AG08395 (cell line): ENCODE measurements at regions not wholly inside any gene's neighbourhood (a gene's known extent, or its start where the extent isn't known, plus 50 kb on each side); places are given as distances from the start of the nearest gene placed in this dataset.
A peak's percentile ranks its signal among the peaks of the same experiment; 100 is the strongest.

ENCODE experiments used
- DNase-seq: peaks from one replicate; pipeline ENCODE4 v3.0.0; 2012; ENCODE audit warnings: mixed read lengths, low spot score

- no peak for DNase-seq
Observed at GRCh38 chr5:103498800-103499551, 63.6 kb downstream of the NUDT12 start.

- no peak for DNase-seq
Observed at GRCh38 chr5:103498211-103498610, 64.4 kb downstream of the NUDT12 start.

- DNase-seq = no peak
Observed at GRCh38 chr5:103497781-103498180, 64.8 kb downstream of the NUDT12 start.

GRCh38 chr5:103490030-103490739 is 72.4 kb downstream of the NUDT12 start:
- DNase-seq = no peak

- no peak for DNase-seq
Observed at GRCh38 chr5:103489307-103489706, 73.3 kb downstream of the NUDT12 start.

- DNase-seq = no peak
Observed at GRCh38 chr5:103487822-103488493, 74.6 kb downstream of the NUDT12 start.

- peak; percentile 37 for DNase-seq
Observed at GRCh38 chr5:103487218-103487617, 75.4 kb downstream of the NUDT12 start.

- DNase-seq = no peak
Observed at GRCh38 chr5:103486739-103487138, 75.8 kb downstream of the NUDT12 start.

- DNase-seq = no peak
Observed at GRCh38 chr5:103480246-103480645, 82.3 kb downstream of the NUDT12 start.

GRCh38 chr5:103477678-103478077 is 84.9 kb downstream of the NUDT12 start:
- no peak for DNase-seq

GRCh38 chr5:103476811-103477210 is 85.8 kb downstream of the NUDT12 start:
- no peak for DNase-seq

- DNase-seq = peak; percentile 57
Observed at GRCh38 chr5:103475629-103476240, 86.9 kb downstream of the NUDT12 start.

GRCh38 chr5:103474677-103475076 is 87.9 kb downstream of the NUDT12 start:
- no peak for DNase-seq

GRCh38 chr5:103473725-103474124 is 88.9 kb downstream of the NUDT12 start:
- no peak for DNase-seq

GRCh38 chr5:103472830-103473229 is 89.8 kb downstream of the NUDT12 start:
- DNase-seq = no peak

- no peak for DNase-seq
Observed at GRCh38 chr5:103472265-103472664, 90.3 kb downstream of the NUDT12 start.

GRCh38 chr5:103469288-103470040 is 93.1 kb downstream of the NUDT12 start:
- peak; percentile 17 for DNase-seq

GRCh38 chr5:103467831-103468230 is 94.8 kb downstream of the NUDT12 start:
- no peak for DNase-seq

GRCh38 chr5:103466495-103466894 is 96.1 kb downstream of the NUDT12 start:
- DNase-seq = no peak

- DNase-seq = no peak
Observed at GRCh38 chr5:103465891-103466290, 96.7 kb downstream of the NUDT12 start.

GRCh38 chr5:103464835-103465484 is 97.6 kb downstream of the NUDT12 start:
- DNase-seq = no peak
